Kidney (tissue), 13 donors: ENCODE measurements at regions not wholly inside any gene's neighbourhood (a gene's known extent, or its start where the extent isn't known, plus 50 kb on each side); places are given as distances from the start of the nearest gene placed in this dataset.

Experiments
- DNase-seq, 5 donors: peaks; one replicate each; pipeline ENCODE4 v3.0.0-alpha.2; 2013 to 2020
- FAIRE-seq: peaks from 2 replicates; lab custom pipeline; 2012; peaks lifted over from hg19 to GRCh38; lab: Jason Lieb, UNC
- H3K27ac ChIP-seq, 2 donors: one replicate each; pipeline ENCODE4 v1.7.0; 2013; ENCODE audit warnings: low read depth in 2 of 2, low read length in 2 of 2, inconsistent platforms in 1 of 2
- H3K27me3 ChIP-seq: one replicate; pipeline ENCODE4 v1.7.1; 2013; ENCODE audit warnings: low read length, inconsistent platforms; ENCODE audit not compliant: control insufficient read depth, insufficient read depth
- H3K36me3 ChIP-seq, 3 donors: one replicate each; pipeline versions ENCODE4 v1.7.0 to v1.7.1; 2013; ENCODE audit warnings: low read length in 3 of 3, control low read depth in 1 of 3, inconsistent platforms in 1 of 3; ENCODE audit not compliant: insufficient read depth in 3 of 3, control insufficient read depth in 2 of 3
- H3K4me1 ChIP-seq, 3 donors: one replicate each; pipeline versions ENCODE4 v1.7.0 to v1.7.1; 2013; ENCODE audit warnings: low read length in 3 of 3, inconsistent platforms in 1 of 3, low read depth in 1 of 3; ENCODE audit not compliant: control insufficient read depth in 2 of 3, insufficient read depth in 2 of 3
- H3K4me3 ChIP-seq, 3 donors: one replicate each; pipeline versions ENCODE4 v1.7.0 to v1.8.1; 2013; ENCODE audit warnings: low read length in 3 of 3, control low read depth in 1 of 3, inconsistent platforms in 1 of 3
- H3K9ac ChIP-seq, 3 donors: one replicate each; pipeline versions ENCODE4 v1.7.0 to v1.7.1; 2013; ENCODE audit warnings: low read length in 3 of 3, control low read depth in 1 of 3, inconsistent platforms in 1 of 3
- H3K9me3 ChIP-seq, 3 donors: one replicate each; pipeline versions ENCODE4 v1.7.0 to v1.7.1; 2013; ENCODE audit warnings: low read length in 3 of 3, control low read depth in 1 of 3, inconsistent platforms in 1 of 3; ENCODE audit not compliant: control insufficient read depth in 2 of 3, insufficient read depth in 1 of 3
- intact Hi-C: fragments of 100-400 bp; cut with DNase I; formaldehyde crosslinking; loops from one replicate; pipeline ENCODE4 v1.11.1; 2022
- TF ChIP-seq, protein P1 (sequence below): IDR thresholded peaks from 3 replicates; pipeline ENCODE4 v1.5.1; 2012; ENCODE audit warnings: mild to moderate bottlenecking, moderate library complexity, borderline replicate concordance; ENCODE audit not compliant: insufficient read depth; ENCODE audit errors: extremely low read depth
- donor health status: control.
- donor health status: control.
- donor health status: control.
- donor health status: control.
- donor health status: control.
- donor health status: DM: yes; HTN: yes; CAD: no.
- donor health status: Normal renal cell carcinoma (clear cell type).

DNA sequence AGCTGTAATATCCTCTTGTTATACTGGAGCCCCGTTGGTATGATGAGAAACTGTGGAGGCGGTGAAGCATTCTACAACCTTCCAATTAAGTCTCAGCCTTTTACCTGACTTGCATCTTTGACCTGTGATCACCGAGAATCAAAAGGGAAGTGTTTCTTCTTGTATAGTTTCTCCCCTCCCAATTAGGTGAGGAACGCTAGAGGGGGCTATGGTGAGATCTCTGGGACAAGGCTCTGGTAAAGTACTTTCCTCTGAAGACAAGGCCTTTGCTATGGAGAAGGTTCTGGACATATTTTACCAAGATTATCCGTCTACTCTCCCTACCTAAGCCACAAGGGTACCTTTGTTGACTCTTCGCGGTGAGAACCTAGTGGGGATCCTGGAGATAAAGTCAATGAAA, 111.3 kb downstream of the CBLL2 start:
- TF ChIP-seq, protein P1, sequence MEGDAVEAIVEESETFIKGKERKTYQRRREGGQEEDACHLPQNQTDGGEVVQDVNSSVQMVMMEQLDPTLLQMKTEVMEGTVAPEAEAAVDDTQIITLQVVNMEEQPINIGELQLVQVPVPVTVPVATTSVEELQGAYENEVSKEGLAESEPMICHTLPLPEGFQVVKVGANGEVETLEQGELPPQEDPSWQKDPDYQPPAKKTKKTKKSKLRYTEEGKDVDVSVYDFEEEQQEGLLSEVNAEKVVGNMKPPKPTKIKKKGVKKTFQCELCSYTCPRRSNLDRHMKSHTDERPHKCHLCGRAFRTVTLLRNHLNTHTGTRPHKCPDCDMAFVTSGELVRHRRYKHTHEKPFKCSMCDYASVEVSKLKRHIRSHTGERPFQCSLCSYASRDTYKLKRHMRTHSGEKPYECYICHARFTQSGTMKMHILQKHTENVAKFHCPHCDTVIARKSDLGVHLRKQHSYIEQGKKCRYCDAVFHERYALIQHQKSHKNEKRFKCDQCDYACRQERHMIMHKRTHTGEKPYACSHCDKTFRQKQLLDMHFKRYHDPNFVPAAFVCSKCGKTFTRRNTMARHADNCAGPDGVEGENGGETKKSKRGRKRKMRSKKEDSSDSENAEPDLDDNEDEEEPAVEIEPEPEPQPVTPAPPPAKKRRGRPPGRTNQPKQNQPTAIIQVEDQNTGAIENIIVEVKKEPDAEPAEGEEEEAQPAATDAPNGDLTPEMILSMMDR = no peak
- Histone ChIP-seq H3K36me3 (no peaks in the 10 kb centered on the region), H3K27ac (no peak overlapping the region), H3K4me3 (no peak overlapping the region), H3K9ac (no peak overlapping the region), H3K9me3 (no peaks in the 10 kb centered on the region), H3K27me3 (no peaks in the 10 kb centered on the region), H3K4me1 (no peaks in the 10 kb centered on the region)
- FAIRE-seq (no peak), DNase-seq (no peak)
- intact Hi-C loops = no loop called here

DNA sequence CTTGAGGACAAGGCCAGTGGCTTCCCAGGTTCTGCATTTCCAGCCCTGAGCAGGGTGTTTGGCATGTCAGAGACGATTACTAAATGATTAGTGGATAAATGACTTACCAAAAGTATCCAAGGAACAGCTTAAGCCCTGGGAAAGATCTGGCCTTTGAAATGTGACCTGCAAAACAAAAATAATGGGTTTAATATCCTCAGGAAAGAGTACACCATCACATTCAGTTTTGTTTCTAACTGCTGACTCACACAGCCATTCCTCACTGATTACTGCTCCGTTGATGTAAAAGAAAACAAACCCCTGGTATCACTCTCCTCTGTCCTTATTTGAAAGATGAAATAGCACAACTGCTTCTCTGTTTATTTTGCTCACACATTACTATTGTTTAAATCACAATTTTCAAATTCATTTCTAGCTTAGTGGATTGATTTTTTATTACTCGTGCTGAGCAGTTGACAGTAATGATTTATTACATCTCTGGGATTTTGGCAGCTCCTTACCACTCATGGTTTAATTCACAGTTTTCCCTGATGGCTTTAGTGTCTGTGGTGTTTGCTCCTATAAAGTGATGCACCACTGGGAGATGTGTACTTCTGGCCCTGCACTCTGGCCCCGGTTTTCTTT, 117.0 kb downstream of the CBLL2 start:
- Histone ChIP-seq H3K27me3 (no peaks in the 10 kb centered on the region), H3K9ac (no peak overlapping the region), H3K36me3 (no peaks in the 10 kb centered on the region), H3K4me1 (no peaks in the 10 kb centered on the region), H3K9me3 (no peaks in the 10 kb centered on the region), H3K4me3 (no peak overlapping the region), H3K27ac (no peak overlapping the region)
- peak in 2 of 5 donors; percentile 34 for DNase-seq
- no peak for FAIRE-seq
- TF ChIP-seq, protein P1 = no peak
- intact Hi-C loops = no loop called here

DNA sequence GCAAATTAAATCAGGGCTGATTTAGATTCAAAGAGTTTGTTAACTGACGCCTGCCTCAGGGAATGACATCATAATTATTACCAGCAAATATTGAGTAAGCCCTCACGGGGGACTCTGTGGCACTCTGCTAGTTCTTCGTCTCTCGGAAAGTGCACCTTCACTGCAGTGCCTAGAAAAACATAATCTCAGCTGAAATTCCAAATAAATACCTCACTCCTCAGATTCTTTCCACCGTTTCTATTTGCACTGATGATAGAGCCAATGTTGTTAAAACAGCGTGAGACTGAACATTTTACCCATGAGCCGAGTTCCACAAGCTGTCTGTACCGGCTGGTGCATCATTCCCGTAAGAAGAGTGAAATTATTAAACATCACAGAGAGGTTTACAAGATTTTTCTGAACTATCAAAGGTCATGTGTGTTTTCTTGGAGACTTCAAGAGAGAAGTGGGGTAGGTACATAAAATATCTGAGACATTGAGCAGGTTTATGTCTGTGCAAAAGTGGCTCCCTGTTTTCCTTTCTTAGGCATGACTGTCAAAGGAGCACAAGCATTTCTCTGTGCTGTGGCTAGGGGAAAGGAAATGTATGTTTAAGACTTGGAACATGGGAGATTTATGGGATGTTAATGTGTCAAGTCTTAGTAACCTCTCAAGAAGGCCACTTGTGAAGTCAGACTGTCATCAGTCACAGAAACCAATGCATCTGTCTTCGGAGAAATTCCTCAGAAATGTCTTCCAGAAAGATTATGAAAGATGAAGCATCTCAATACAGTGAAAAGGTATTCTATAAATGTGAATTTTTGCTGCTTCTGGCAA, 119.6 kb downstream of the CBLL2 start:
- intact Hi-C loops = no loop called here
- Histone ChIP-seq H3K9ac (no peak overlapping the region), H3K36me3 (no peaks in the 10 kb centered on the region), H3K4me3 (no peak overlapping the region), H3K4me1 (no peaks in the 10 kb centered on the region), H3K9me3 (no peaks in the 10 kb centered on the region), H3K27ac (no peak overlapping the region), H3K27me3 (no peaks in the 10 kb centered on the region)
- TF ChIP-seq, protein P1 = no peak
- FAIRE-seq (no peak), DNase-seq (no peak)
